Chondrocyte (in vitro differentiated cells): ENCODE measurements at regions not wholly inside any gene's neighbourhood (a gene's known extent, or its start where the extent isn't known, plus 50 kb on each side); places are given as distances from the start of the nearest gene placed in this dataset.

Experiments
- DNase-seq: peaks from one replicate; pipeline ENCODE4 v3.0.0; 2021; ENCODE audit warnings: mixed read lengths, low spot score
- H3K27ac Mint-ChIP-seq: one replicate; pipeline ENCODE4 v1.8.0; 2021; ENCODE audit warnings: mild to moderate bottlenecking, moderate library complexity, mixed read lengths; ENCODE audit not compliant: unreplicated experiment
- H3K27me3 Mint-ChIP-seq: 2 replicates; pipeline ENCODE4 v1.8.0; 2021; ENCODE audit warnings: low read depth, mixed read lengths
- H3K36me3 Mint-ChIP-seq: 2 replicates; pipeline ENCODE4 v1.8.0; 2021; ENCODE audit warnings: low read depth, mixed read lengths
- H3K4me1 Mint-ChIP-seq: 2 replicates; pipeline ENCODE4 v1.8.0; 2021; ENCODE audit warnings: low read depth, mild to moderate bottlenecking, mixed read lengths
- H3K4me3 Mint-ChIP-seq: one replicate; pipeline ENCODE4 v1.8.0; 2021; ENCODE audit warnings: mild to moderate bottlenecking, moderate library complexity, mixed read lengths; ENCODE audit not compliant: unreplicated experiment
- H3K9me3 Mint-ChIP-seq: 2 replicates; pipeline ENCODE4 v1.8.0; 2021; ENCODE audit warnings: low read depth, mixed read lengths
- CTCF ChIP-seq: fragments of 200-600 bp; sonication (generic); IDR thresholded peaks from 2 replicates; pipeline ENCODE4 v1.5.0; 2021; ENCODE audit warnings: antibody characterized with exemption, mild to moderate bottlenecking, moderate library complexity

- Mint-ChIP-seq H3K9me3 (peaks cover 2% of the 10 kb centered on the region), H3K4me1 (no peaks in the 10 kb centered on the region), H3K27ac (no peak overlapping the region), H3K27me3 (peaks cover 2% of the 10 kb centered on the region), H3K36me3 (no peaks in the 10 kb centered on the region), H3K4me3 (no peak overlapping the region)
- no peak for DNase-seq
- no peak for TF ChIP-seq CTCF
These were observed 72.3 kb upstream of the SEPTIN5 start for GRCh38 chr22:19641983-19642451.

GRCh38 chr22:19643448-19644313, 70.6 kb upstream of the SEPTIN5 start:
- Mint-ChIP-seq H3K27ac (no peak overlapping the region), H3K4me1 (no peaks in the 10 kb centered on the region), H3K4me3 (no peak overlapping the region), H3K9me3 (peaks cover 12% of the 10 kb centered on the region), H3K36me3 (peaks cover 7% of the 10 kb centered on the region), H3K27me3 (peaks cover 2% of the 10 kb centered on the region)
- DNase-seq = no peak
- no peak for TF ChIP-seq CTCF

- H3K27me3 Mint-ChIP-seq = peaks cover 2% of the 10 kb centered on the region
- no peaks in the 10 kb centered on the region for H3K4me1 Mint-ChIP-seq
- TF ChIP-seq CTCF = no peak
- H3K36me3 Mint-ChIP-seq = peaks cover 9% of the 10 kb centered on the region
- DNase-seq = no peak
- no peak overlapping the region for H3K27ac Mint-ChIP-seq
- no peak overlapping the region for H3K4me3 Mint-ChIP-seq
- H3K9me3 Mint-ChIP-seq = peaks cover 18% of the 10 kb centered on the region
These were observed 69.7 kb upstream of the SEPTIN5 start for GRCh38 chr22:19644314-19645223.

GRCh38 chr22:19645391-19645790, 68.9 kb upstream of the SEPTIN5 start:
- H3K4me3 Mint-ChIP-seq = no peak overlapping the region
- no peak overlapping the region for H3K27ac Mint-ChIP-seq
- H3K9me3 Mint-ChIP-seq = peaks cover 22% of the 10 kb centered on the region
- TF ChIP-seq CTCF = peak; percentile 22
- no peak for DNase-seq
- H3K27me3 Mint-ChIP-seq = peaks cover 2% of the 10 kb centered on the region
- H3K36me3 Mint-ChIP-seq = peaks cover 11% of the 10 kb centered on the region
- H3K4me1 Mint-ChIP-seq = no peaks in the 10 kb centered on the region

GRCh38 chr22:19645905-19646304, 68.4 kb upstream of the SEPTIN5 start:
- Mint-ChIP-seq H3K27ac (no peak overlapping the region), H3K4me1 (no peaks in the 10 kb centered on the region), H3K36me3 (peaks cover 11% of the 10 kb centered on the region), H3K27me3 (peaks cover 2% of the 10 kb centered on the region), H3K4me3 (no peak overlapping the region), H3K9me3 (peaks cover 22% of the 10 kb centered on the region)
- no peak for DNase-seq
- TF ChIP-seq CTCF = no peak
